Ectodermal cell (in vitro differentiated cells): ENCODE measurements at regions not wholly inside any gene's neighbourhood (a gene's known extent, or its start where the extent isn't known, plus 50 kb on each side); places are given as distances from the start of the nearest gene placed in this dataset.

Source experiments
- H3K27ac ChIP-seq: 2 replicates; pipeline ENCODE4 v1.7.0; 2013; ENCODE audit warnings: mild to moderate bottlenecking, low read depth, low read length; ENCODE audit not compliant: insufficient read depth, poor library complexity, severe bottlenecking
- H3K27me3 ChIP-seq: 2 replicates; pipeline ENCODE4 v1.7.0; 2013; ENCODE audit warnings: mild to moderate bottlenecking, low read length; ENCODE audit not compliant: insufficient read depth, control insufficient read depth, poor library complexity, severe bottlenecking
- H3K36me3 ChIP-seq: one replicate; pipeline ENCODE4 v1.7.0; 2013; ENCODE audit warnings: low read length; ENCODE audit not compliant: control insufficient read depth, insufficient read depth
- H3K4me1 ChIP-seq: one replicate; pipeline ENCODE4 v1.7.0; 2013; ENCODE audit warnings: low read length; ENCODE audit not compliant: control insufficient read depth, insufficient read depth
- H3K4me3 ChIP-seq: 2 replicates; pipeline ENCODE4 v1.7.0; 2013; ENCODE audit warnings: low read depth, low read length, control low read depth; ENCODE audit not compliant: insufficient read depth
- H3K9me3 ChIP-seq: 2 replicates; pipeline ENCODE4 v1.7.0; 2013; ENCODE audit warnings: mild to moderate bottlenecking, low read length, moderate library complexity; ENCODE audit not compliant: control insufficient read depth
- WGBS, 2 experiments: methylation state at CpG; one replicate each; pipeline ENCODE4 v1.1.7; 2013; ENCODE audit warnings: missing lambda C conversion rate in 2 of 2; 5-methylcytosine and 5-hydroxymethylcytosine counted together

DNA sequence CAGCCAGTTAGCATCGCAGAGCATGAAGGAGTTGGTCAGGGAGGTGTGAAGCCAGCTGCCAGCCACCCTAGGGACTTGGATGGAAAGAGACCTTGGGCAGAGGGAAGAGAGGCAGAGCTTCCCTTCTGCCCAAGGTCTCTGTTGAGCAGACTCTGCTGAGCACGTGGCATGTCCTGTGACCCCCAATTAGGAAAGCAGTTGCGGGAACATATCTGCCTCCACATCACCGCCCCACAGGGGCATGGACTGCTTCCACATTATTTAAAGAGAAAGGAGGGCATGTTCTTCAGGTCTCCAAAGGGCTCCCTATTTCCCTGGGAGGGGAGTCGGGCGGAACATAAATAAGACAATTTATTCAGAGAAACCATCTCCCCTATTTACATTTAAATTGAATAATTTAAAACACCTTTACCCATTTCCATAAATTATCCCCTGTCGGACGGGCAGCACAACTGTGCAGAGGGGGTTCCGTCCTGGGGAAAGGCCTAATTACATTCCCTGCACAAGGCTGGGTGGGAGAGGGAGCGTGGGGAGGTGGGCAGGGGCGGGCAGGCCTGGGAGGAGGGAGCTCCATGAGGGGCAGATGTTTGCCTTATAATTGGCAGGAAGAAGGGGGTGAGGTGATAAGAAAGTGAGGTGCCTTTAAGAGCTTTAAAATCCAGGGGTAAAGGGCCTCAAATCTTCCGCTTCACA, 88.8 kb upstream of the THY1 start:
- WGBS, 2 experiments, result 82 to 87% methylated on average over 12 of the region's 12 CpGs

DNA sequence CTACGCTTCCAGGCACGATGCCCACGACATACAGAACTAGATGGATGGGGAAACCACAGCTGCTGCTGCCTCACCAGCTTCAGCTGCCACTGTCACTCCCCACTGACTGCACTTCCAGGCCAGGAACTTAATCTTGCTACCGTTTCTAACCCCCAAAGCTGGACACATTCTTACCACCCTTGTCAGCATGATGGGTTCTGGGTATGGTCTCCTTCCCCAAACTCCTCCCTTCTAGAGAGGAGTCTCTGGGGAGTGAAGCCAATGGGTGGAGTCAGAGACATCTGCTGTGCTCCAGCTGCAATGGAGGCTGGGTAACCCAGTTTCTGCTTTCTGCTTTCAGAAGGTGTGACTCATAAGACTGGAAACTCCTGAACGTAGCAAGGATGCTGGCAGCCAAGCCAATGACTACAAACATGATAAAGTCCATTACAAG, 87.0 kb upstream of the THY1 start:
- no peak overlapping the region for H3K27ac ChIP-seq
- H3K4me1 ChIP-seq, result peaks cover 19% of the 10 kb centered on the region
- no peaks in the 10 kb centered on the region for H3K36me3 ChIP-seq
- WGBS, 2 experiments, result 92 to 93% methylated on average over 5 of the region's 5 CpGs
- no peaks in the 10 kb centered on the region for H3K27me3 ChIP-seq
- no peak overlapping the region for H3K4me3 ChIP-seq
- no peaks in the 10 kb centered on the region for H3K9me3 ChIP-seq

More for the DNA sequence above, 88.8 kb upstream of the THY1 start:
- H3K9me3 ChIP-seq, result no peaks in the 10 kb centered on the region
- H3K27ac ChIP-seq, result no peak overlapping the region
- H3K4me3 ChIP-seq, result no peak overlapping the region
- no peaks in the 10 kb centered on the region for H3K27me3 ChIP-seq
- no peaks in the 10 kb centered on the region for H3K36me3 ChIP-seq
- peaks cover 19% of the 10 kb centered on the region for H3K4me1 ChIP-seq

DNA sequence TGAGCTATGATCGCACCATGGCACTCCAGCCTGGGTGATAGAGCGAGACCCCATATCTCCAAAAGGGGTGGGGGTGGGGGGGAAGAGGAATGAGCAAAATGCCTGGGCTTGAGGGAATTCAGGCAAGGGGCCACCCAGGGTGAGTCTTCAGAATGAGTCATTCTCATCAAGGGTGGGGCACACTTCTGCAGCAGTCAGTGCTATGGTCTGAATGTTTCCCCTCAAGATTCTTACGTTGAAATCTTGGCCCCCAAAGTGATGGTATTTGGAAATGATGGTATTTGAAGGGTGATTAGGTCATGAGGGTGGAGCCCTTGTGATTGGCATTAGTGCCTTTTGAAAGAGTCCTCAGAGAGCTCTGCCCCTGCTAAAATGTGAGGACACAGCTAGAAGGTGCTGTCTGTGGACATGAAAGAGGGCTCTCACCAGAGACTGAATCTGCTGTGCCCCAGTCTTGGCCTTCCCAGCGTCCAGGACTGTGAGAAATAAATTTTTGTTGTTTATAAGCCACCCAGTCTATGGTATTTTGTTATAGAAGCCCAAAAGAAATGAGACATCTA, 86.4 kb upstream of the THY1 start:
- no peak overlapping the region for H3K27ac ChIP-seq
- no peaks in the 10 kb centered on the region for H3K27me3 ChIP-seq
- peaks cover 19% of the 10 kb centered on the region for H3K4me1 ChIP-seq
- no peaks in the 10 kb centered on the region for H3K9me3 ChIP-seq
- H3K4me3 ChIP-seq, result no peak overlapping the region
- 85% methylated on average over 4 of the region's 4 CpGs for WGBS, 2 experiments
- H3K36me3 ChIP-seq, result no peaks in the 10 kb centered on the region

DNA sequence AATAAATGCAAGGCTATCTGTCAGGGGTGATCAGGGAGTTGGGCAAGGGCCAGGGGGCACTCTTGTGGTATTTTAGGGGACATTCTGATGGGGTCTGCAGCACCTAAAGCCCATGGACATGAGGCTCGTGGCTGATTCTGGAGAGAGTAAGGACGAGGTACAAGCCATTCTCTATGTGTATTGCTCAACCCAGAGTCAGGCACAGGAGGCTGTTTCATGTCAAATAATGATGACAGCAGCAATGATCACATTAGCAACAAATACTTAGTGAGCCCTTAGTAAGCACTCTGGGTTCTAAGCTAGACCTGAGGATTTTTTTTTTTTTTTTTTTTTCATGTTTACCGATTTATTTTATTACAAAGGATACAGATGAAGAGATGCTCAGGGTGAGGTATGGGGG, 83.5 kb upstream of the THY1 start:
- Histone ChIP-seq H3K9me3 (no peaks in the 10 kb centered on the region), H3K4me3 (no peak overlapping the region), H3K36me3 (no peaks in the 10 kb centered on the region), H3K27me3 (no peaks in the 10 kb centered on the region), H3K4me1 (peaks cover 11% of the 10 kb centered on the region), H3K27ac (no peak overlapping the region)
- WGBS, 2 experiments, result 75 to 79% methylated on average over 2 of the region's 3 CpGs

DNA sequence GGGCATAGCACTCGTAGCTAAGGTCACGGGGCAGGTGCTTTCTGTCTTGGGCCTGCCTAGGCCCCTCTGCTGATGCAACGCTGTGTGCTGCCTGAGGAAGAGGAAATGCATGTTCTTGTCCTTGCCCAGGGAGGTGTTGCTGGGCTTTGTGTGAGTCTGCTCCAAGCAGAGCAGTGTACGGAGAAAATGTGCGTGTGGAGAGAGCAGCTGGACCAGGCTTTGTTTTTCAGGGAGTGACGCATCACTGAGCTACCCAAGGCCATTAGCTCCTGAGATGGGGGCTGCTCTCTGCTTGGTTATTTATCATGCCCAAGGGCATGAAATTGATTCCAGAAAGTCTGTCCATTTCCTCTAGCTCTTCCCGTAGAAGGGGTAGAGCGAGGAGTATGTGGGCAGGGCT, 82.9 kb upstream of the THY1 start:
- H3K9me3 ChIP-seq, result no peaks in the 10 kb centered on the region
- H3K27ac ChIP-seq, result no peak overlapping the region
- no peak overlapping the region for H3K4me3 ChIP-seq
- H3K36me3 ChIP-seq, result no peaks in the 10 kb centered on the region
- no peaks in the 10 kb centered on the region for H3K27me3 ChIP-seq
- H3K4me1 ChIP-seq, result peaks cover 11% of the 10 kb centered on the region
- 93 to 96% methylated on average over 8 of the region's 8 CpGs for WGBS, 2 experiments

DNA sequence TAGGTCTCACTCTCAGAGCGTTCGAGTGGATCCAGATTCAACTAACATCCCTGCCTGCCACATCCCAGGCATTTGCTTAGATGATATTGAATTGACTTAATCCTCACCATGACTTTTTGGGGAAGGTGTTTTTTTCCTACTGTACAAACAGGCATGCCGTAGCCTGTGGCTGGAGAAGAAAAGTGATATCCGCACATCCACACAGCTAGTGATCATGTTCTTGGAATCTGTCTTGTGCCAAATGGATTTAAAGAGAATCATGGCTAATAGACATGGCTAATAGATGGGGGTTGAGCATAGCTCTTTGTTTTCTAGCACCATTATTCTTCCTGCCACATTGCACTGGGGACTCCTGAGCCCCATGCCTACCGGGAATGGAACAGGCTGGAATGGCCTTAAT, 82.1 kb upstream of the THY1 start:
- H3K9me3 ChIP-seq, result no peaks in the 10 kb centered on the region
- 93 to 97% methylated on average over 5 of the region's 5 CpGs for WGBS, 2 experiments
- no peak overlapping the region for H3K27ac ChIP-seq
- no peaks in the 10 kb centered on the region for H3K27me3 ChIP-seq
- no peaks in the 10 kb centered on the region for H3K36me3 ChIP-seq
- no peak overlapping the region for H3K4me3 ChIP-seq
- H3K4me1 ChIP-seq, result peaks cover 11% of the 10 kb centered on the region

DNA sequence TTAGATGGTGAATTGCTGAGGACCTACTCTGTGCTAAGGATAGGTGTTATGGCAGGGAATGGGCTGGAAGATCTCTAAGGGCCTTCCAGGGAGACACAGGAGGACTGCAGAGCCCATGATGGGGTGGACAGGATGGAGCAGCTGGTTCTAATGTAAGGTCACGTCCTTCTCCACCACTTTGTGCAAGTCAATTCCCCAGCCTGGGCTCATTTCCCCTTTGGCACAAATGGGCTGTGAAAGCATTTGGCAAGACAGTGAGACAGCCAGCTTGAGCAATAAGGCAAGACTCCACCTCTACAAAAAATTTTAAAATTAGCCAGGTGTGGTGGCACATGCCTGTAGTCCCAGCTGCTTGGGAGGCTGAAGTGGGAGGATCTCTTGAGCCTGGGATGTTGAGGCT, 81.4 kb upstream of the THY1 start:
- peaks cover 11% of the 10 kb centered on the region for H3K4me1 ChIP-seq
- WGBS, 2 experiments, result 88 to 92% methylated on average over 1 of the region's 1 CpG

DNA sequence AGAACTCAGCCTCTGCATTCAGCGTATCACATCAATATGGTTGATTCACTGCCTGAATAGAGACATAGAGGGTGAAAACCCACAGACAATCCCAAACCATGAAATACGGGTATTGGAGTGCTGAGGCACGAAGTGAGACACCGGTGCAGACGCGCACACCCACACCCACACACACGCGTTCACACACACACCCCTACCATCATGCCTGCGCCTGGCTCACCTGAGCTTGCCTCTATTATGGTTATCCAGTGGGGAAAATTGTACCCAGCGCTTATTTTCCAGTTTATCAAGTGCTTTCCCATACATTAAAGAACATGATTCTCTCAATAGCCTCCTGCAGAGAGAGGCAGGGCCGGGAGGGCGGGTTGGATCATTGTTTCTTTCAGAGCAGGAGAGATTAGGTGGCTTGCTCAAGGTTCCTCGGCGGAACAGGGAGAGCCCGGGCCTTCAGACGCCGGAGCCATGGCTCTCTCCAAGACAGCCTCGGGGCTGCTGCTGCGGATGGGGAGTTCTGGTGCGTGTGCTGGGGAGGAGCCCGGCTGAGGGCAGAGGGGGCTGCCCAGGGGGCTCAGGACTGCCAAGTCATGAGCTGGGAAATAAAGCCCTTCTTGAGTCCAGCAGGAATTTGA, 78.9 kb upstream of the THY1 start:
- Histone ChIP-seq H3K27ac (no peak overlapping the region), H3K4me3 (no peak overlapping the region), H3K4me1 (peaks cover 11% of the 10 kb centered on the region), H3K9me3 (no peaks in the 10 kb centered on the region), H3K27me3 (no peaks in the 10 kb centered on the region), H3K36me3 (no peaks in the 10 kb centered on the region)
- 39 to 42% methylated on average over 21 of the region's 21 CpGs for WGBS, 2 experiments

More for the DNA sequence above, 81.4 kb upstream of the THY1 start:
- Histone ChIP-seq H3K9me3 (no peaks in the 10 kb centered on the region), H3K27ac (no peak overlapping the region), H3K4me3 (no peak overlapping the region), H3K27me3 (no peaks in the 10 kb centered on the region), H3K36me3 (no peaks in the 10 kb centered on the region)

DNA sequence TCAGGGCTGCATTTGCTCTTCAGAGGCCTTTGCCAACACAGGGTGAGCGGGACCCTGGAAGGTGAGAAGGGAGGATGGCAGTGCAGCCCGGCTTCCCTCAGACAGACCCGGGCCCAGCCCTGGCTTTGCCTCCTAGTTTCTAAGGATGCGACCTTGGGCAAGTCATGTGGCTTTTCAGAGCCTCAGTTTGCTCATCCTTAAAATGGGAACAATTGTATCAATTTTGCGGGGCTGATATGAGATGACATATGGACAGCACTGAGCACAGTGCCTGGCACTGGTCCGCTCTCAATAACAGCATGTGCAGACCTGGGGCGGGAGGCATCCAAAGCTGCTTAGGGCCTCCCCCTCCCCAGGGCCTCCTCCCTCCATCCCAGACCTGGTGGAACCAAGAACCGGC, 74.7 kb upstream of the THY1 start:
- Histone ChIP-seq H3K4me1 (peaks cover 11% of the 10 kb centered on the region), H3K27ac (no peak overlapping the region), H3K36me3 (no peaks in the 10 kb centered on the region), H3K9me3 (no peaks in the 10 kb centered on the region), H3K4me3 (no peak overlapping the region), H3K27me3 (no peaks in the 10 kb centered on the region)
- WGBS, 2 experiments, result 88 to 90% methylated on average over 8 of the region's 8 CpGs

DNA sequence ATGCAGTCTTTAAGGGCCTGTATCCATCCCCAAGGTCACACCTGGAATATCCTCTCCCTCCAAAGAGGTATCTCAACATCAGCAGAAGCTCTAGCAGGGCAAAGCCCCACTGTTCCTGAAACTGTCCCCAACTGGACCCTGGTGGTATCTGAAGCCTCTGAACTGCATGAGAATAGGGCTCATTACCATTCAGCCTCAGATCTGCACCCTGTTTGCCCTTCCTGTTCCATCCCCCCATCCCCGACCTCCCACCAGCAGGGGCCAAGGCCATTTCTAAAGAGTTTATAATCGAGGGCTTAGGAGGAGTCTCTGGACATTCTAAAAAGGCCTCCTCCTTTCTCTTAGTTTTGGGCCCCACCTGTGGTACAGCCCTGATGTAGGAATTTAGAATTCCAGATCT, 74.0 kb upstream of the THY1 start:
- Histone ChIP-seq H3K27me3 (no peaks in the 10 kb centered on the region), H3K27ac (no peak overlapping the region), H3K9me3 (no peaks in the 10 kb centered on the region), H3K4me1 (peaks cover 4% of the 10 kb centered on the region), H3K4me3 (no peak overlapping the region), H3K36me3 (no peaks in the 10 kb centered on the region)
- WGBS, 2 experiments, result 33 to 36% methylated on average over 2 of the region's 2 CpGs
